ENCODE measurements at regions not wholly inside any gene's neighbourhood (a gene's known extent, or its start where the extent isn't known, plus 50 kb on each side); places are given as distances from the start of the nearest gene placed in this dataset.

GRCh38 chr16:52034830-52035229 is 512.1 kb downstream of the TOX3 start:
- Histone ChIP-seq H4K20me1 (ENCODE audit: insufficient read depth, low read length) (no peaks in the 10 kb centered on the region), H3K4me3 (replicated peaks in 1 of 3; ENCODE audit: insufficient read depth in 1 of 3, low read depth in 2 of 3, low read length in 3 of 3) (no peak overlapping the region), H3K27ac (ENCODE audit: extremely low read length, insufficient read depth, low read length) (no peak overlapping the region), H3K27me3 (ENCODE audit: control insufficient read depth in 1 of 2, insufficient read depth in 2 of 2, low read length in 2 of 2) (no peaks in the 10 kb centered on the region), H3K4me2 (ENCODE audit: low read depth, low read length) (no peak overlapping the region), H3K36me3 (replicated peaks in 1 of 2; ENCODE audit: control insufficient read depth in 1 of 2, insufficient read depth in 2 of 2, low read length in 2 of 2) (no peaks in the 10 kb centered on the region), H3K9ac (ENCODE audit: insufficient read depth, low read depth, low read length) (no peak overlapping the region), H3K4me1 (ENCODE audit: insufficient read depth, low read length) (no peaks in the 10 kb centered on the region), H2AFZ (ENCODE audit: low read length) (no peak overlapping the region), H3K79me2 (ENCODE audit: insufficient read depth, low read length) (no peaks in the 10 kb centered on the region), H3K9me3 (ENCODE audit: low read length) (no peaks in the 10 kb centered on the region)
- ChIA-PET POLR2A (no interaction called here), CTCF (ENCODE audit: low intra/inter-chr PET ratio, low total read pairs) (no interaction called here)
- no TSS peak for BruUV-seq (replicated peaks)
- no peak for ATAC-seq
- intact Hi-C loops (cut with micrococcal nuclease; ENCODE audit: unreplicated experiment) = no loop called here
- TF ChIP-seq PCBP2 (optimal IDR thresholded peaks at IDR 0.05; ENCODE audit: low read depth, low read length, poor library complexity, severe bottlenecking) (no peak), LRRFIP1 (CRISPR knock-in tag; conservative IDR thresholded peaks at IDR 0.05) (no peak), ZNF720 (CRISPR knock-in tag; IDR thresholded peaks at IDR 0.05) (no peak)
- in situ Hi-C loops (cut with HindIII; ENCODE audit: extremely low pct_ligation_motif_present, low pct_unique_long_range_greater_than_20kb) = no loop called here
- no peak for DNase-seq (ENCODE audit: low spot score)
- FAIRE-seq = no peak

GRCh38 chr16:52033992-52034391 is 513.0 kb downstream of the TOX3 start:
- no peak for TF ChIP-seq ZNF580 (CRISPR knock-in tag; IDR thresholded peaks at IDR 0.05; ENCODE audit: borderline replicate concordance, low read depth)
- TF ChIP-seq SMARCE1 (IDR thresholded peaks at IDR 0.05; ENCODE audit: borderline replicate concordance) = no peak
- no peak for TF ChIP-seq ISL2 (CRISPR knock-in tag; IDR thresholded peaks at IDR 0.05)
- no peak for TF ChIP-seq ZNF234 (CRISPR knock-in tag; conservative IDR thresholded peaks at IDR 0.05)
- TF ChIP-seq IKZF4 (CRISPR knock-in tag; IDR thresholded peaks at IDR 0.05; ENCODE audit: borderline replicate concordance, low read depth, not compliant biosample characterization) = no peak
- no peak for TF ChIP-seq SIX1 (CRISPR knock-in tag; IDR thresholded peaks at IDR 0.05; ENCODE audit: borderline replicate concordance)
- Histone ChIP-seq H3K36me3 (replicated peaks in 1 of 2; ENCODE audit: control insufficient read depth in 1 of 2, insufficient read depth in 2 of 2, low read length in 2 of 2) (no peaks in the 10 kb centered on the region), H3K9me3 (ENCODE audit: low read length) (no peaks in the 10 kb centered on the region), H3K27me3 (ENCODE audit: control insufficient read depth in 1 of 2, insufficient read depth in 2 of 2, low read length in 2 of 2) (no peaks in the 10 kb centered on the region), H3K4me1 (ENCODE audit: insufficient read depth, low read length) (no peaks in the 10 kb centered on the region), H2AFZ (ENCODE audit: low read length) (no peak overlapping the region), H3K27ac (ENCODE audit: extremely low read length, insufficient read depth, low read length) (no peak overlapping the region), H3K4me2 (ENCODE audit: low read depth, low read length) (no peak overlapping the region), H4K20me1 (ENCODE audit: insufficient read depth, low read length) (no peaks in the 10 kb centered on the region), H3K9ac (ENCODE audit: insufficient read depth, low read depth, low read length) (no peak overlapping the region), H3K4me3 (replicated peaks in 1 of 3; ENCODE audit: insufficient read depth in 1 of 3, low read depth in 2 of 3, low read length in 3 of 3) (no peak overlapping the region), H3K79me2 (ENCODE audit: insufficient read depth, low read length) (no peaks in the 10 kb centered on the region)
- no peak for FAIRE-seq
- no peak for DNase-seq (ENCODE audit: low spot score)
- 0% methylated on average over 1 of the region's 1 CpG for WGBS (ENCODE audit: low lambda C conversion rate)
- BruUV-seq (replicated peaks) = no TSS peak
- in situ Hi-C loops (cut with HindIII; ENCODE audit: extremely low pct_ligation_motif_present, low pct_unique_long_range_greater_than_20kb) (no loop called here), intact Hi-C loops (cut with micrococcal nuclease; ENCODE audit: unreplicated experiment) (no loop called here)
- ChIA-PET CTCF (ENCODE audit: low intra/inter-chr PET ratio, low total read pairs) (no interaction called here), POLR2A (no interaction called here)
- no peak for ATAC-seq
